PC-3 (cell line): ENCODE measurements at regions not wholly inside any gene's neighbourhood (a gene's known extent, or its start where the extent isn't known, plus 50 kb on each side); places are given as distances from the start of the nearest gene placed in this dataset.

ENCODE experiments used
- EZH2 ChIP-seq: fragments of 300-600 bp; sonication (generic); IDR thresholded peaks from one replicate; pipeline ENCODE4 v1.6.1; 2017; ENCODE audit warnings: antibody characterized with exemption, mild to moderate bottlenecking, low read length; ENCODE audit not compliant: unreplicated experiment
- TF ChIP-seq, protein P1 (sequence below): fragments of 300-600 bp; sonication (generic); conservative IDR thresholded peaks from 2 replicates; pipeline ENCODE4 v1.5.1; 2017; ENCODE audit warnings: antibody characterized with exemption, low read depth, mild to moderate bottlenecking, low read length

DNA sequence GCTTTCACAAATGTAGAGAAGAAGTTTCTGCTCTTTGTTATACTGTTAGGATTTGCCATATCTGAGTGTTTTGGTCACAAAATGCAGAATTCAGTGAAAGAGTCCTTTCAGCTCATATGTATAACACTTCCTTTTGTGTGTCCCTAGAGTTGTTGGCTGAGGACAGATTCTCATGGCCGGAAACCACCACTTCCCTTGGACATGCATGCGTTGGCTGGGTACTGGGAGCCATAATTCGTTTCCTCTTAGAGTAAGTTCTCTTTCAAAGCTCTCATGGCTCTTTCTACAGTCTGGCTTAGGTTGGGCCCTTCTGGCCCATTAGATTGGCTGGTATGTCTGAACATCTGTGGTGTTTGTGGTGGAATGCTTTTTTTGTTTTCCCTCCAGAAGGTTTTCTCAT lies 298.5 kb downstream of the DIPK2A start:
- no peak for TF ChIP-seq EZH2
- TF ChIP-seq, protein P1, sequence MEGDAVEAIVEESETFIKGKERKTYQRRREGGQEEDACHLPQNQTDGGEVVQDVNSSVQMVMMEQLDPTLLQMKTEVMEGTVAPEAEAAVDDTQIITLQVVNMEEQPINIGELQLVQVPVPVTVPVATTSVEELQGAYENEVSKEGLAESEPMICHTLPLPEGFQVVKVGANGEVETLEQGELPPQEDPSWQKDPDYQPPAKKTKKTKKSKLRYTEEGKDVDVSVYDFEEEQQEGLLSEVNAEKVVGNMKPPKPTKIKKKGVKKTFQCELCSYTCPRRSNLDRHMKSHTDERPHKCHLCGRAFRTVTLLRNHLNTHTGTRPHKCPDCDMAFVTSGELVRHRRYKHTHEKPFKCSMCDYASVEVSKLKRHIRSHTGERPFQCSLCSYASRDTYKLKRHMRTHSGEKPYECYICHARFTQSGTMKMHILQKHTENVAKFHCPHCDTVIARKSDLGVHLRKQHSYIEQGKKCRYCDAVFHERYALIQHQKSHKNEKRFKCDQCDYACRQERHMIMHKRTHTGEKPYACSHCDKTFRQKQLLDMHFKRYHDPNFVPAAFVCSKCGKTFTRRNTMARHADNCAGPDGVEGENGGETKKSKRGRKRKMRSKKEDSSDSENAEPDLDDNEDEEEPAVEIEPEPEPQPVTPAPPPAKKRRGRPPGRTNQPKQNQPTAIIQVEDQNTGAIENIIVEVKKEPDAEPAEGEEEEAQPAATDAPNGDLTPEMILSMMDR: no peak
